SK-N-SH (cell line): ENCODE measurements at regions not wholly inside any gene's neighbourhood (a gene's known extent, or its start where the extent isn't known, plus 50 kb on each side); places are given as distances from the start of the nearest gene placed in this dataset.

Source experiments
- CTCF ChIA-PET: fragments of 300-600, 350-600 bp; formaldehyde crosslinking; extraction: SDS; loops from one replicate; lab custom pipeline; 2021; lab: Yijun Ruan, JAX
- POLR2A ChIA-PET: fragments of 350-600 bp; sonication (Branson Sonifier 250); formaldehyde crosslinking; extraction: SDS; loops from one replicate; lab custom pipeline; 2020; ENCODE audit warnings: antibody characterized with exemption, inconsistent platforms; lab: Yijun Ruan, JAX
- DNase-seq: peaks from one replicate; pipeline ENCODE4 v3.0.0; 2012
- H2AFZ ChIP-seq: fragments of 200-600 bp; sonication (generic); 2 replicates; pipeline ENCODE4 v1.8.1; 2016; ENCODE audit warnings: antibody characterized with exemption, mild to moderate bottlenecking, low read depth
- H3F3A ChIP-seq: fragments of 200-600 bp; sonication (generic); replicated peaks from 2 replicates; pipeline ENCODE3; 2016; ENCODE audit warnings: antibody characterized with exemption, mild to moderate bottlenecking; ENCODE audit not compliant: insufficient read depth
- H3K27ac ChIP-seq, 2 experiments: fragments of 200-500 bp in 1 of 2; fragments of 200-600 bp in 1 of 2; sonication (Bioruptor generic) in 1 of 2; sonication (generic), shearing (Covaris generic) in 1 of 2; 2 replicates each; pipeline versions ENCODE4 v1.5.1 to v1.6.1; 2014 to 2016; ENCODE audit warnings: low read depth in 2 of 2, inconsistent platforms in 1 of 2, low read length in 1 of 2, mild to moderate bottlenecking in 1 of 2, mixed read lengths in 1 of 2
- H3K27me3 ChIP-seq: fragments of 200-600 bp; sonication (generic), shearing (Covaris generic); 2 replicates; pipeline ENCODE4 v1.6.1; 2016; ENCODE audit warnings: mixed run types; ENCODE audit not compliant: insufficient read depth
- H3K36me3 ChIP-seq, 2 experiments: fragments of 200-500 bp in 1 of 2; fragments of 200-600 bp in 1 of 2; sonication (Bioruptor generic) in 1 of 2; sonication (generic) in 1 of 2; replicated peaks in 1 of 2; 2 replicates each; pipeline versions ENCODE3 to v1.5.1; 2014 to 2016; ENCODE audit warnings: low read length in 1 of 2, mild to moderate bottlenecking in 1 of 2; ENCODE audit not compliant: insufficient read depth in 2 of 2, control insufficient read depth in 1 of 2
- H3K4me1 ChIP-seq, 2 experiments: fragments of 200-500 bp in 1 of 2; fragments of 200-600 bp in 1 of 2; sonication (Bioruptor generic) in 1 of 2; sonication (generic), shearing (Covaris generic) in 1 of 2; 2 replicates each; pipeline versions ENCODE4 v1.5.1 to v1.6.1; 2014 to 2016; ENCODE audit warnings: low read depth in 1 of 2, low read length in 1 of 2, mixed run types in 1 of 2; ENCODE audit not compliant: insufficient read depth in 2 of 2, control insufficient read depth in 1 of 2
- H3K4me2 ChIP-seq: fragments of 200-600 bp; sonication (generic), shearing (Covaris generic); 2 replicates; pipeline ENCODE4 v1.6.1; 2017; ENCODE audit warnings: mixed run types
- H3K4me3 ChIP-seq, 2 experiments: fragments of 200-500 bp in 1 of 2; fragments of 200-600 bp in 1 of 2; sonication (Bioruptor generic) in 1 of 2; sonication (generic), shearing (Covaris generic) in 1 of 2; 2 replicates each; pipeline versions ENCODE4 v1.5.1 to v1.8.1; 2014 to 2016; ENCODE audit warnings: low read depth in 2 of 2, inconsistent platforms in 1 of 2, low read length in 1 of 2, mild to moderate bottlenecking in 1 of 2, mixed read lengths in 1 of 2, moderate library complexity in 1 of 2
- H3K79me2 ChIP-seq: fragments of 200-600 bp; sonication (generic); 2 replicates; pipeline ENCODE4 v1.8.1; 2017; ENCODE audit warnings: mild to moderate bottlenecking; ENCODE audit not compliant: insufficient read depth
- H3K9ac ChIP-seq: fragments of 200-600 bp; sonication (generic); 2 replicates; pipeline ENCODE4 v1.6.1; 2017; ENCODE audit warnings: mixed run types
- H3K9me2 ChIP-seq: fragments of 200-600 bp; sonication (generic); 2 replicates; pipeline ENCODE4 v1.6.1; 2017; ENCODE audit warnings: mixed run types
- H3K9me3 ChIP-seq: fragments of 200-600 bp; sonication (generic); 2 replicates; pipeline ENCODE4 v1.6.1; 2017; ENCODE audit warnings: mixed run types, mild to moderate bottlenecking, moderate library complexity
- H4K20me1 ChIP-seq: fragments of 200-600 bp; sonication (generic); 2 replicates; pipeline ENCODE4 v1.6.1; 2017; ENCODE audit warnings: mild to moderate bottlenecking, mixed run types; ENCODE audit not compliant: insufficient read depth
- CHD2 ChIP-seq: fragments of 150-350 bp; IDR thresholded peaks from 2 replicates; pipeline ENCODE4 v1.6.1; 2018; ENCODE audit warnings: low read length; ENCODE audit not compliant: partially characterized antibody
- EP300 ChIP-seq, 2 experiments: IDR thresholded peaks; 2 replicates each; pipeline versions ENCODE4 v1.4.0 to v1.6.1; 2012; ENCODE audit warnings: borderline replicate concordance in 1 of 2, low read depth in 1 of 2, low read length in 1 of 2
- MEF2A ChIP-seq: IDR thresholded peaks from 2 replicates; pipeline ENCODE4 v1.4.0; 2012; ENCODE audit warnings: low read depth, borderline replicate concordance
- MXI1 ChIP-seq: IDR thresholded peaks from 2 replicates; pipeline ENCODE4 v1.6.1; 2012; ENCODE audit warnings: mild to moderate bottlenecking, low read depth, low read length, improper control_type of control experiment
- PBX3 ChIP-seq: IDR thresholded peaks from 2 replicates; pipeline ENCODE4; 2012
- RAD21 ChIP-seq: IDR thresholded peaks from 2 replicates; pipeline ENCODE4 v1.6.1; 2012; ENCODE audit warnings: mild to moderate bottlenecking, low read length
- RCOR1 ChIP-seq: fragments of 150-350 bp; IDR thresholded peaks from 2 replicates; pipeline ENCODE4 v1.6.1; 2017; ENCODE audit warnings: antibody characterized with exemption, low read length
- REST ChIP-seq: IDR thresholded peaks from 2 replicates; pipeline ENCODE4 v1.6.1; 2012; ENCODE audit warnings: mild to moderate bottlenecking, low read depth, low read length, moderate library complexity
- RFX5 ChIP-seq: IDR thresholded peaks from 2 replicates; pipeline ENCODE4 v1.6.1; 2012; ENCODE audit warnings: mild to moderate bottlenecking, improper control_type of control experiment, low read length
- SIN3A ChIP-seq: IDR thresholded peaks from 2 replicates; pipeline ENCODE4 v1.6.1; 2012; ENCODE audit warnings: low read depth, mild to moderate bottlenecking, low read length, moderate library complexity, borderline replicate concordance
- TCF12 ChIP-seq: IDR thresholded peaks from 2 replicates; pipeline ENCODE4 v1.4.0; 2012
- TEAD4 ChIP-seq: IDR thresholded peaks from 2 replicates; pipeline ENCODE4 v1.4.0; 2012; ENCODE audit warnings: mild to moderate bottlenecking, borderline replicate concordance; ENCODE audit not compliant: insufficient read depth
- USF1 ChIP-seq: IDR thresholded peaks from 2 replicates; pipeline ENCODE4 v1.4.0; 2012; ENCODE audit warnings: low read depth, borderline replicate concordance
- WGBS: methylation state at CpG from one replicate; pipeline ENCODE4 v1.1.6; 2017; ENCODE audit warnings: low lambda C conversion rate; 5-methylcytosine and 5-hydroxymethylcytosine counted together

DNA sequence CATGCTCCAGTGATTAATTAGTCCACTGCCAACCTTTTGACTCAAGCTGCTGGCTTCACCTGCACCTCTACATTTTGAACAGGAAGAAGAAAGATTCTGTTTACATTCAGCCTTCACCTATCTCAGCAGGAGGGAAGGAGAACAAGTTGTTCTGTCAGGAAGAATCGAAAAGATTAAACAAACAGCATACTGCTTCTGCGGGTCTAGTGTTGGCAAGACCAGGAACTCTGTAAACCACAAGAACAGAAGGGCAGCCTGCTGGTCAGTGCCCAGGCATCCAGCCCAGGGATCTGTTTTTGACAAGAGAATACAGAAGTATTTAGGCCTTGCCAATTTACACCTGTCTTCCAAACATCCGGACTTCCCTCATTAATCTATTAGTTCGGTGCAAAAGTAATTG is 189.7 kb downstream of the CHD9NB start (continued):
- TF ChIP-seq TEAD4 (no peak), MEF2A (no peak), EP300 (IDR thresholded peaks at IDR 0.05; ENCODE audit: borderline replicate concordance in 1 of 2, low read depth in 1 of 2, low read length in 1 of 2) (no peak)

GRCh38 chr16:52861614-52862022 is 191.1 kb downstream of the CHD9NB start:
- H3K4me1 ChIP-seq, result no peaks in the 10 kb centered on the region
- H3K79me2 ChIP-seq, result no peaks in the 10 kb centered on the region
- H3K9ac ChIP-seq, result no peak overlapping the region
- H3K36me3 ChIP-seq, result no peaks in the 10 kb centered on the region
- H3K9me3 ChIP-seq, result no peaks in the 10 kb centered on the region
- DNase-seq, result peak; percentile 5
- CTCF ChIA-PET, result interaction anchor here (0.8 to 2.9 kb wide), 5 partner anchors 9 to 670 kb away, joined by 3 to 19 read pairs (median 3); no protein-coding TSS in a partner anchor
- H3K27ac ChIP-seq, result no peak overlapping the region
- POLR2A ChIA-PET, result no interaction called here
- H4K20me1 ChIP-seq, result no peaks in the 10 kb centered on the region
- TF ChIP-seq RAD21, result peak; percentile 55
- TF ChIP-seq EP300 (IDR thresholded peaks at IDR 0.05; ENCODE audit: borderline replicate concordance in 1 of 2, low read depth in 1 of 2, low read length in 1 of 2), result no peak
- H2AFZ ChIP-seq, result no peak overlapping the region
- H3K4me3 ChIP-seq, result no peak overlapping the region
- WGBS, result 3% methylated on average over 7 of the region's 7 CpGs
- H3F3A ChIP-seq, result no peaks in the 10 kb centered on the region
- H3K27me3 ChIP-seq, result no peaks in the 10 kb centered on the region
- no peaks in the 10 kb centered on the region for H3K9me2 ChIP-seq
- H3K4me2 ChIP-seq, result no peak overlapping the region

DNA sequence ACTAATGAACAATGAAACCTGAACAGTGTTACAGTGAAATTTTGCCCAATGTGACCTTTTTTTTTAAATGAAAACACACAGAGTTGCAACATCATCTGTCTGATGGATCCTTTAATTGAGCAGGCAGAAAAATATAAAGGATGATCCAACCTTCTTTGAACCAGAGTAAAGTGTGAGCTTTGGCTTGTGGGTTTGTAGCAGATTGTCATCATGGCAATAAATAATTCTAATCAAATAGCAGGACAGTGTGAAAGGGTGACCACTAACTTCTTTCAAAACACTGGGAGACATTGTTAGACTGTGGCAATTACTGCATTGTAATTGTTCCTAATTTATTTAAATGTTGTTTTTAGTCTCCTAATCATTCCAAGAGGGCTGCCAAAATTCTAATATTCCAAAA is 197.2 kb downstream of the CHD9NB start:
- no peaks in the 10 kb centered on the region for H3K4me1 ChIP-seq
- no peak overlapping the region for H2AFZ ChIP-seq
- POLR2A ChIA-PET, result no interaction called here
- H3K9me2 ChIP-seq, result no peaks in the 10 kb centered on the region
- H3F3A ChIP-seq, result no peaks in the 10 kb centered on the region
- H3K36me3 ChIP-seq, result no peaks in the 10 kb centered on the region
- TF ChIP-seq SIN3A (no peak), EP300 (IDR thresholded peaks at IDR 0.05; ENCODE audit: borderline replicate concordance in 1 of 2, low read depth in 1 of 2, low read length in 1 of 2) (no peak), CHD2 (no peak), MXI1 (no peak), USF1 (no peak), RCOR1 (no peak), PBX3 (no peak), TCF12 (no peak), REST (no peak), RFX5 (no peak)
- TF ChIP-seq, all 33 proteins: peak for 0
- H3K27ac ChIP-seq, result no peak overlapping the region
- H3K27me3 ChIP-seq, result no peaks in the 10 kb centered on the region
- no peaks in the 10 kb centered on the region for H3K79me2 ChIP-seq
- H3K9me3 ChIP-seq, result no peaks in the 10 kb centered on the region
- no peak for DNase-seq
- no peaks in the 10 kb centered on the region for H4K20me1 ChIP-seq
- CTCF ChIA-PET, result no interaction called here
- no peak overlapping the region for H3K4me2 ChIP-seq
- H3K9ac ChIP-seq, result no peak overlapping the region
- H3K4me3 ChIP-seq, result no peak overlapping the region
